Neural cell (in vitro differentiated cells): ENCODE measurements at regions not wholly inside any gene's neighbourhood (a gene's known extent, or its start where the extent isn't known, plus 50 kb on each side); places are given as distances from the start of the nearest gene placed in this dataset.

Source experiments
- H2AFZ ChIP-seq: fragments of 200-600, 300-800 bp; sonication (generic), shearing (Covaris generic); 2 replicates; pipeline ENCODE4 v1.6.0; 2014; ENCODE audit warnings: low read depth, mild to moderate bottlenecking, antibody characterized with exemption, low read length, moderate library complexity
- H3F3A ChIP-seq: fragments of 200-600 bp; shearing (Covaris generic); 2 replicates; pipeline ENCODE4 v1.6.1; 2016; ENCODE audit warnings: mild to moderate bottlenecking, moderate library complexity, mixed read lengths, antibody characterized with exemption, low read length; ENCODE audit not compliant: insufficient read depth, poor library complexity, severe bottlenecking
- H3K27ac ChIP-seq: fragments of 200-600, 300-800 bp; sonication (generic), shearing (Covaris generic); 2 replicates; pipeline ENCODE4 v1.5.1; 2014; ENCODE audit warnings: mild to moderate bottlenecking, low read length, moderate library complexity
- H3K27me3 ChIP-seq: fragments of 300-800, 200-600 bp; sonication (generic), shearing (Covaris generic); 2 replicates; pipeline ENCODE4 v1.6.0; 2014; ENCODE audit warnings: mild to moderate bottlenecking, low read depth, low read length, moderate library complexity; ENCODE audit not compliant: insufficient read depth
- H3K36me3 ChIP-seq: fragments of 300-800, 200-600 bp; sonication (generic), shearing (Covaris generic); 2 replicates; pipeline ENCODE4 v1.5.1; 2014; ENCODE audit warnings: mild to moderate bottlenecking, antibody characterized with exemption, low read length, moderate library complexity; ENCODE audit not compliant: insufficient read depth
- H3K4me2 ChIP-seq: fragments of 300-800, 200-600 bp; sonication (generic), shearing (Covaris generic); 2 replicates; pipeline ENCODE4 v1.6.0; 2014; ENCODE audit warnings: mild to moderate bottlenecking, low read length
- H3K4me3 ChIP-seq: fragments of 300-800, 200-600 bp; sonication (generic), shearing (Covaris generic); 2 replicates; pipeline ENCODE4 v1.5.1; 2014; ENCODE audit warnings: mild to moderate bottlenecking, low read length, moderate library complexity
- H3K79me2 ChIP-seq: fragments of 200-600 bp; shearing (Covaris generic); replicated peaks from 2 replicates; pipeline ENCODE4 v1.6.0; 2014; ENCODE audit warnings: mild to moderate bottlenecking, low read length, moderate library complexity; ENCODE audit not compliant: insufficient read depth
- H3K9ac ChIP-seq: fragments of 300-800, 200-600 bp; sonication (generic), shearing (Covaris generic); 2 replicates; pipeline ENCODE4 v1.6.1; 2016; ENCODE audit warnings: mild to moderate bottlenecking, low read length, mixed read lengths
- H3K9me2 ChIP-seq: fragments of 200-600 bp; shearing (Covaris generic); 2 replicates; pipeline ENCODE4 v1.6.1; 2016; ENCODE audit warnings: mild to moderate bottlenecking, low read length, mixed read lengths; ENCODE audit not compliant: insufficient read depth
- H3K9me3 ChIP-seq: fragments of 200-600, 300-800 bp; sonication (generic), shearing (Covaris generic); 2 replicates; pipeline ENCODE4 v1.6.1; 2016; ENCODE audit warnings: mild to moderate bottlenecking, mixed run types, low read length, moderate library complexity, mixed read lengths
- H4K20me1 ChIP-seq: fragments of 200-600 bp; shearing (Covaris generic); 2 replicates; pipeline ENCODE4 v1.6.1; 2016; ENCODE audit warnings: mild to moderate bottlenecking, mixed run types; ENCODE audit not compliant: insufficient read depth
- EP300 ChIP-seq: fragments of 450-650 bp; conservative IDR thresholded peaks from 2 replicates; pipeline ENCODE4 v1.6.1; 2014; ENCODE audit warnings: antibody characterized with exemption, mild to moderate bottlenecking, moderate library complexity; ENCODE audit not compliant: poor library complexity, severe bottlenecking
- EZH2 ChIP-seq: fragments of 200-600, 300-800 bp; shearing (Covaris generic), sonication (generic); IDR thresholded peaks from 2 replicates; pipeline ENCODE4 v1.6.1; 2014; ENCODE audit warnings: antibody characterized with exemption, low read length, borderline replicate concordance, mild to moderate bottlenecking; ENCODE audit not compliant: insufficient read depth, poor library complexity, severe bottlenecking
- MXI1 ChIP-seq: fragments of 450-650 bp; conservative IDR thresholded peaks from 2 replicates; pipeline ENCODE4 v1.6.1; 2014; ENCODE audit warnings: antibody characterized with exemption, mild to moderate bottlenecking; ENCODE audit not compliant: poor library complexity, severe bottlenecking
- POLR2AphosphoS5 ChIP-seq: IDR thresholded peaks from 2 replicates; pipeline ENCODE4 v1.6.1; 2012
- RAD21 ChIP-seq: fragments of 450-650 bp; conservative IDR thresholded peaks from 2 replicates; pipeline ENCODE4 v1.6.1; 2014; ENCODE audit warnings: antibody characterized with exemption, mild to moderate bottlenecking, moderate library complexity
- SMC3 ChIP-seq: fragments of 450-650 bp; conservative IDR thresholded peaks from 2 replicates; pipeline ENCODE4 v1.6.1; 2014; ENCODE audit warnings: antibody characterized with exemption, mild to moderate bottlenecking, moderate library complexity; ENCODE audit not compliant: poor library complexity
- TAF1 ChIP-seq: IDR thresholded peaks from 2 replicates; pipeline ENCODE4 v1.6.1; 2012; ENCODE audit warnings: low read depth
- TF ChIP-seq, protein P1 (sequence below): fragments of 450-650 bp; IDR thresholded peaks from 2 replicates; pipeline ENCODE4 v1.5.1; 2014; ENCODE audit warnings: antibody characterized with exemption, mild to moderate bottlenecking, moderate library complexity; ENCODE audit not compliant: poor library complexity, severe bottlenecking
- TF ChIP-seq, protein P2 (sequence below): IDR thresholded peaks from 2 replicates; pipeline ENCODE4 v1.6.1; 2012; ENCODE audit warnings: borderline replicate concordance

DNA sequence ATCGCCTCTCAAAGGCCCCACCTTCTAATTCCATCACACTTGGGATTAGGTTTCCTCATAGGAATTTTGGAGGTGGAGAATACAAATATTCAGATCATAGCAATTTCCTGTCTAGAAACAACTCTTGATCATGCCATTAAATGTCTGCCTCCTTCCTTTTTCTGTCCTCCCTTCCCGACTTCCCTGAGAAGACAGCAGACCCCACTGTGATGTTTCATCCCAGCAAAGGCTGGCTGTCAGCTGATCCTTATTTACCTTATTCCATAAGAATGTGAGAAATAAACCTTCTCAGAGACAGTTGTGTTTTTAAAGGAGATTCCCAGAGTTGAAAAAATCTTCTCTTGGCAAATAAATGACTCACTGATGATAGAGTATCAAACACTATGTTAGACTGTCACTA, 133.9 kb downstream of the TDRD15 start:
- Histone ChIP-seq H3F3A (no peaks in the 10 kb centered on the region), H3K27ac (no peak overlapping the region), H3K27me3 (no peaks in the 10 kb centered on the region), H3K79me2 (no peaks in the 10 kb centered on the region), H3K36me3 (no peaks in the 10 kb centered on the region), H3K9me2 (no peaks in the 10 kb centered on the region), H4K20me1 (no peaks in the 10 kb centered on the region), H3K9me3 (no peaks in the 10 kb centered on the region), H2AFZ (no peak overlapping the region), H3K9ac (no peak overlapping the region), H3K4me2 (no peak overlapping the region), H3K4me3 (no peak overlapping the region)
- no peak for TF ChIP-seq POLR2AphosphoS5
- no peak for TF ChIP-seq EZH2
- TF ChIP-seq RAD21 = no peak
- no peak for TF ChIP-seq EP300
- TF ChIP-seq, protein P1, sequence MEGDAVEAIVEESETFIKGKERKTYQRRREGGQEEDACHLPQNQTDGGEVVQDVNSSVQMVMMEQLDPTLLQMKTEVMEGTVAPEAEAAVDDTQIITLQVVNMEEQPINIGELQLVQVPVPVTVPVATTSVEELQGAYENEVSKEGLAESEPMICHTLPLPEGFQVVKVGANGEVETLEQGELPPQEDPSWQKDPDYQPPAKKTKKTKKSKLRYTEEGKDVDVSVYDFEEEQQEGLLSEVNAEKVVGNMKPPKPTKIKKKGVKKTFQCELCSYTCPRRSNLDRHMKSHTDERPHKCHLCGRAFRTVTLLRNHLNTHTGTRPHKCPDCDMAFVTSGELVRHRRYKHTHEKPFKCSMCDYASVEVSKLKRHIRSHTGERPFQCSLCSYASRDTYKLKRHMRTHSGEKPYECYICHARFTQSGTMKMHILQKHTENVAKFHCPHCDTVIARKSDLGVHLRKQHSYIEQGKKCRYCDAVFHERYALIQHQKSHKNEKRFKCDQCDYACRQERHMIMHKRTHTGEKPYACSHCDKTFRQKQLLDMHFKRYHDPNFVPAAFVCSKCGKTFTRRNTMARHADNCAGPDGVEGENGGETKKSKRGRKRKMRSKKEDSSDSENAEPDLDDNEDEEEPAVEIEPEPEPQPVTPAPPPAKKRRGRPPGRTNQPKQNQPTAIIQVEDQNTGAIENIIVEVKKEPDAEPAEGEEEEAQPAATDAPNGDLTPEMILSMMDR = no peak

DNA sequence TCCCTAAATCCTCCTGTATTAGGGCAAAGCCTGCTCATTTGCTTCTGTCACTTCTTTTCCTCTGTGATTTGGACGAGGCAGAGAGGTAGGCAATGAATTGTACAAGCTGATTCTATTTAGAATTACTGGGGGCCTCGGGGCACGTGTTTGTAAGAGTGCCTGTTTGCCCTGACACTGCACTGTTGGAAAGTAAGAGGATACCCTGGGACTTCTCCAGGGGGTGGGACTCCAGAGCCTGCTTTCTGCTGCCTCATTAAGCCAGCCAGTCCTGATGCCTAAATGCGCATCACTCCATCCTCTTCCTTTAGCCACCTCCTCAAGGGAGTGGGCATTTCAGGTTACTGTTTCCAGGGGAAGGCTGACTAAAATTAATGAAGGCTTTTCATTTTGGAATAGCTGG, 134.3 kb downstream of the TDRD15 start:
- no peak overlapping the region for H3K4me2 ChIP-seq
- H3K27ac ChIP-seq = no peak overlapping the region
- H2AFZ ChIP-seq = no peak overlapping the region
- no peak for TF ChIP-seq EZH2
- no peak for TF ChIP-seq SMC3
- H3K27me3 ChIP-seq = no peaks in the 10 kb centered on the region
- no peaks in the 10 kb centered on the region for H3K9me2 ChIP-seq
- no peaks in the 10 kb centered on the region for H3K9me3 ChIP-seq
- H3F3A ChIP-seq = no peaks in the 10 kb centered on the region
- no peaks in the 10 kb centered on the region for H3K79me2 ChIP-seq
- no peaks in the 10 kb centered on the region for H3K36me3 ChIP-seq
- no peak overlapping the region for H3K4me3 ChIP-seq
- no peak overlapping the region for H3K9ac ChIP-seq
- H4K20me1 ChIP-seq = no peaks in the 10 kb centered on the region

DNA sequence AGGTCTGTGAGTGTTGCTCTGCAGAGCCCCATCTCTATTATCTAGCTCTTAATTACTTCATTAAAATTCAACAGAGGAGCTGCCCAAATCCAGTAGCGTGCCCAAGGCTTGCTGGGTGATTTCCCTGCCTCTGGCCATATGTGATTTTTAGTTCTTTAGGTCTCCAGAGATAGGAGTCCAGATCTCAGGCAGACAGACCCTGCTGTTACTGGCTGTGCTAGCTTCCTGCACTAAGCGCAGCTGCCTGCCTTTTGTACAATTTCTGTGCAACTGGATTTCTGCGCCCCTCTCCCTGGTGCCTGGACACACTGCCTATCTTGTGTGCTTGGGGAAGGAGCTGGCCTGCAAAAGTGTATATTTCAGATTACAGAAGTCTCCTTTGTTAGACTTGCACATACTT, 136.5 kb downstream of the TDRD15 start:
- TF ChIP-seq EZH2 (no peak), MXI1 (no peak), SMC3 (no peak), TAF1 (no peak), POLR2AphosphoS5 (no peak), EP300 (no peak), RAD21 (no peak)
- TF ChIP-seq, protein P2, sequence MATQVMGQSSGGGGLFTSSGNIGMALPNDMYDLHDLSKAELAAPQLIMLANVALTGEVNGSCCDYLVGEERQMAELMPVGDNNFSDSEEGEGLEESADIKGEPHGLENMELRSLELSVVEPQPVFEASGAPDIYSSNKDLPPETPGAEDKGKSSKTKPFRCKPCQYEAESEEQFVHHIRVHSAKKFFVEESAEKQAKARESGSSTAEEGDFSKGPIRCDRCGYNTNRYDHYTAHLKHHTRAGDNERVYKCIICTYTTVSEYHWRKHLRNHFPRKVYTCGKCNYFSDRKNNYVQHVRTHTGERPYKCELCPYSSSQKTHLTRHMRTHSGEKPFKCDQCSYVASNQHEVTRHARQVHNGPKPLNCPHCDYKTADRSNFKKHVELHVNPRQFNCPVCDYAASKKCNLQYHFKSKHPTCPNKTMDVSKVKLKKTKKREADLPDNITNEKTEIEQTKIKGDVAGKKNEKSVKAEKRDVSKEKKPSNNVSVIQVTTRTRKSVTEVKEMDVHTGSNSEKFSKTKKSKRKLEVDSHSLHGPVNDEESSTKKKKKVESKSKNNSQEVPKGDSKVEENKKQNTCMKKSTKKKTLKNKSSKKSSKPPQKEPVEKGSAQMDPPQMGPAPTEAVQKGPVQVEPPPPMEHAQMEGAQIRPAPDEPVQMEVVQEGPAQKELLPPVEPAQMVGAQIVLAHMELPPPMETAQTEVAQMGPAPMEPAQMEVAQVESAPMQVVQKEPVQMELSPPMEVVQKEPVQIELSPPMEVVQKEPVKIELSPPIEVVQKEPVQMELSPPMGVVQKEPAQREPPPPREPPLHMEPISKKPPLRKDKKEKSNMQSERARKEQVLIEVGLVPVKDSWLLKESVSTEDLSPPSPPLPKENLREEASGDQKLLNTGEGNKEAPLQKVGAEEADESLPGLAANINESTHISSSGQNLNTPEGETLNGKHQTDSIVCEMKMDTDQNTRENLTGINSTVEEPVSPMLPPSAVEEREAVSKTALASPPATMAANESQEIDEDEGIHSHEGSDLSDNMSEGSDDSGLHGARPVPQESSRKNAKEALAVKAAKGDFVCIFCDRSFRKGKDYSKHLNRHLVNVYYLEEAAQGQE = no peak
- TF ChIP-seq, protein P1 = no peak
- Histone ChIP-seq H4K20me1 (no peaks in the 10 kb centered on the region), H3K9me3 (no peaks in the 10 kb centered on the region), H3K4me3 (no peak overlapping the region), H3K79me2 (no peaks in the 10 kb centered on the region), H3K9me2 (no peaks in the 10 kb centered on the region), H3K27me3 (no peaks in the 10 kb centered on the region), H2AFZ (no peak overlapping the region), H3K9ac (no peak overlapping the region), H3K27ac (no peak overlapping the region), H3F3A (no peaks in the 10 kb centered on the region), H3K4me2 (no peak overlapping the region), H3K36me3 (no peaks in the 10 kb centered on the region)
